Uterus (tissue), 3 donors: ENCODE measurements at regions not wholly inside any gene's neighbourhood (a gene's known extent, or its start where the extent isn't known, plus 50 kb on each side); places are given as distances from the start of the nearest gene placed in this dataset.
"Not testable (repeated sequence)": the region's sequence is repeated elsewhere in the genome, so short reads cannot be mapped to it uniquely, and the experiment has no call there.

Experiments used
- DNase-seq, 2 donors: peaks; one replicate each; pipeline ENCODE4 v3.0.0-alpha.2; 2019 to 2020
- H3K27ac ChIP-seq, 2 donors: fragments of 200-600 bp; sonication (generic); 1 replicate in 1 of 2; 2 replicates in 1 of 2; pipeline ENCODE4 v1.5.1; 2016 to 2018
- H3K27me3 ChIP-seq, 2 donors: fragments of 200-600 bp; sonication (generic); one replicate each; pipeline ENCODE4 v1.5.1; 2018 to 2019; ENCODE audit warnings: control low read depth in 1 of 2
- H3K36me3 ChIP-seq, 2 donors: fragments of 200-600 bp; sonication (generic); one replicate each; pipeline ENCODE4 v1.5.1; 2019; ENCODE audit warnings: control low read depth in 1 of 2
- H3K4me1 ChIP-seq, 2 donors: fragments of 200-600 bp; sonication (generic); one replicate each; pipeline ENCODE4 v1.5.1; 2018 to 2019; ENCODE audit warnings: control low read depth in 1 of 2
- H3K4me3 ChIP-seq, 2 donors: fragments of 200-600 bp; sonication (generic); 1 replicate in 1 of 2; 2 replicates in 1 of 2; pipeline ENCODE4 v1.5.1; 2018 to 2019; ENCODE audit warnings: mild to moderate bottlenecking in 1 of 2
- H3K9me3 ChIP-seq, 2 donors: fragments of 200-600 bp; sonication (generic); one replicate each; pipeline ENCODE4 v1.5.1; 2019; ENCODE audit warnings: control low read depth in 1 of 2
- POLR2A ChIP-seq, 2 donors: fragments of 450-650 bp; IDR thresholded peaks; one replicate each; pipeline ENCODE4 v1.6.1; 2016; ENCODE audit warnings: antibody characterized with exemption in 2 of 2, mild to moderate bottlenecking in 1 of 2, moderate library complexity in 1 of 2
- intact Hi-C: fragments of 100-400 bp; cut with DNase I; formaldehyde crosslinking; loops from one replicate; pipeline ENCODE4 v1.15.1; 2023; ENCODE audit warnings: low total_unique reads
- TF ChIP-seq, protein P1 (sequence below), 4 experiments: fragments of 200-600 bp in 2 of 4; fragments of 450-650 bp in 2 of 4; sonication (generic) in 2 of 4; IDR thresholded peaks; one replicate each; pipeline ENCODE4 v1.5.1; 2016 to 2019; ENCODE audit warnings: antibody characterized with exemption in 4 of 4, mild to moderate bottlenecking in 2 of 4, moderate library complexity in 1 of 4
- donor health status: DM: yes; HTN: yes; CAD: no.

DNA sequence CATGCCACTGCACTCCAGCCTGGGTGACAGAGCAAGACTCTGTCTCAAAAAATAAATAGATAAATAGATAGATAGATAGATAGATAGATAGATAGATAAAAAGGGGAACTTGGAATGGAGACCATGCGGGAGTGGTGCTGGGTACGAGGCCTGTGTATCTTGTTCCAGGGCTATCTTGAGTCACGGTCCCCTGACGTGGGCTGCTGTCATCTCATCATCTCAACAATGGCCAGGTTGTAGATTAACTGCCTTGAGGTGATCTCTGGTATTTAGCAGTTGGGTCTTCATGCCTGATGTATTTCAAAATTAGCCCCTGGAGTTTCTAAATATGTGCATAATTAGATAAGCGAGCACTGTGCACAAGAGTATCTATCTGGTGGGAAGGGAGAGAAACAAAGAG is 212.1 kb downstream of the CDRT15L2 start:
- no peaks in the 10 kb centered on the region for H3K9me3 ChIP-seq
- H3K4me3 ChIP-seq, result no peak overlapping the region
- no peaks in the 10 kb centered on the region for H3K36me3 ChIP-seq
- DNase-seq, result no peak
- H3K27ac ChIP-seq, result no peak overlapping the region
- no peaks in the 10 kb centered on the region for H3K4me1 ChIP-seq
- TF ChIP-seq, protein P1, sequence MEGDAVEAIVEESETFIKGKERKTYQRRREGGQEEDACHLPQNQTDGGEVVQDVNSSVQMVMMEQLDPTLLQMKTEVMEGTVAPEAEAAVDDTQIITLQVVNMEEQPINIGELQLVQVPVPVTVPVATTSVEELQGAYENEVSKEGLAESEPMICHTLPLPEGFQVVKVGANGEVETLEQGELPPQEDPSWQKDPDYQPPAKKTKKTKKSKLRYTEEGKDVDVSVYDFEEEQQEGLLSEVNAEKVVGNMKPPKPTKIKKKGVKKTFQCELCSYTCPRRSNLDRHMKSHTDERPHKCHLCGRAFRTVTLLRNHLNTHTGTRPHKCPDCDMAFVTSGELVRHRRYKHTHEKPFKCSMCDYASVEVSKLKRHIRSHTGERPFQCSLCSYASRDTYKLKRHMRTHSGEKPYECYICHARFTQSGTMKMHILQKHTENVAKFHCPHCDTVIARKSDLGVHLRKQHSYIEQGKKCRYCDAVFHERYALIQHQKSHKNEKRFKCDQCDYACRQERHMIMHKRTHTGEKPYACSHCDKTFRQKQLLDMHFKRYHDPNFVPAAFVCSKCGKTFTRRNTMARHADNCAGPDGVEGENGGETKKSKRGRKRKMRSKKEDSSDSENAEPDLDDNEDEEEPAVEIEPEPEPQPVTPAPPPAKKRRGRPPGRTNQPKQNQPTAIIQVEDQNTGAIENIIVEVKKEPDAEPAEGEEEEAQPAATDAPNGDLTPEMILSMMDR (IDR thresholded peaks at IDR 0.05), result no peak
- no peak for TF ChIP-seq POLR2A (IDR thresholded peaks at IDR 0.05)
- H3K27me3 ChIP-seq, result no peaks in the 10 kb centered on the region
- intact Hi-C loops, result no loop called here

- H3K4me1 ChIP-seq, H3K27me3 ChIP-seq, H3K36me3 ChIP-seq, intact Hi-C loops, H3K9me3 ChIP-seq, H3K4me3 ChIP-seq, DNase-seq, H3K27ac ChIP-seq: not testable (repeated sequence)
These were observed 215.0 kb downstream of the CDRT15L2 start for GRCh38 chr17:20794532-20794931.

DNA sequence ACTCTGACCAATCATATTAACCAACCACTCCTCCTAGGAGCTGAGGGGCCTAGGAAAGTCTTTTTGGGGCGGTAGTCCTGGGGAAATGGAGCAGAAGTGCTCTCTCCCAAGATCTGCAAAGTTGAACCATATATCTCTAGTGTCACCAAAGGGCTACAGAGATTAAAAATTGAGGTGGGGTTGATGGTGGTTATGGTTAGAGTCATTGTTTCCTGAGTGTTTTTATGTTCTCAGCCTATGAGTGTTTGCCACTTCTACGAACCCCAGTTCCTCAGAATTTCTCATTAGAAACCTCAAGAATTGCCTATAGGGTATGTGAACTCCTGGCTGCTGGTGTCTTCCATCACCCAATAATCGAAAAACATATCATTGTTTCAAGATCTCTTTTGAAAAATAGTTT is 217.8 kb downstream of the CDRT15L2 start:
- intact Hi-C loops, result no loop called here

GRCh38 chr17:20800146-20800545 is 220.6 kb downstream of the CDRT15L2 start:
- no peak for DNase-seq
- Histone ChIP-seq H3K27ac (no peak overlapping the region), H3K9me3 (no peaks in the 10 kb centered on the region), H3K4me3 (no peak overlapping the region), H3K4me1 (no peaks in the 10 kb centered on the region), H3K27me3 (no peaks in the 10 kb centered on the region), H3K36me3 (no peaks in the 10 kb centered on the region)
- intact Hi-C loops, result no loop called here
- TF ChIP-seq, protein P1 (IDR thresholded peaks at IDR 0.05), result no peak
- no peak for TF ChIP-seq POLR2A (IDR thresholded peaks at IDR 0.05)

More for the DNA sequence above, 217.8 kb downstream of the CDRT15L2 start:
- no peaks in the 10 kb centered on the region for H3K9me3 ChIP-seq
- no peak overlapping the region for H3K4me3 ChIP-seq
- H3K27me3 ChIP-seq, result no peaks in the 10 kb centered on the region
- H3K36me3 ChIP-seq, result no peaks in the 10 kb centered on the region
- no peak overlapping the region for H3K27ac ChIP-seq
- no peak for DNase-seq
- H3K4me1 ChIP-seq, result no peaks in the 10 kb centered on the region
- no peak for TF ChIP-seq POLR2A (IDR thresholded peaks at IDR 0.05)
- TF ChIP-seq, protein P1 (IDR thresholded peaks at IDR 0.05), result no peak

- no peak for TF ChIP-seq POLR2A (IDR thresholded peaks at IDR 0.05)
- TF ChIP-seq, protein P1 (IDR thresholded peaks at IDR 0.05), result no peak
- DNase-seq, result no peak
- H3K9me3 ChIP-seq, result no peaks in the 10 kb centered on the region
- no peak overlapping the region for H3K27ac ChIP-seq
- H3K27me3 ChIP-seq, result no peaks in the 10 kb centered on the region
- H3K4me3 ChIP-seq, result no peak overlapping the region
- intact Hi-C loops, result no loop called here
- no peaks in the 10 kb centered on the region for H3K36me3 ChIP-seq
- no peaks in the 10 kb centered on the region for H3K4me1 ChIP-seq
These were observed 226.2 kb downstream of the CDRT15L2 start for GRCh38 chr17:20805751-20806150.

DNA sequence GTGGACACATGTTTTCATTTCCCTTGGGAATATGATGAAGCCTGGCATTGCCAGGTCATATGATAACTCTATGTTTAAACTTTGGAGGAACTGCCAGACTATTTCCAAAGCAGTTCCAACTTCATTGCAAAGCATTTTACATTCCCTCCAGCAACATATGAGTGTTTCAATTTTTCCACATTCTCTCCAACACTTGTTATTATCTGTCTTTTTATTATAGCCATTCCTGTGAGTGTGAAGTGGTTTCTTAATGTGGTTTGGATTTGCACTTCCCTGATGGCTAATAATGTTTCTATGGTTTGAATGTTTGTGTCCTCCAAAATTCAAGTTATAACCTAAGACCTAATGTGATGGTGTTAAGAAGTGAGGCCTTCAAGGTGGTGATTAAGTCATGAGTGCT is 228.0 kb downstream of the CDRT15L2 start:
- DNase-seq, H3K4me3 ChIP-seq, H3K4me1 ChIP-seq, H3K27ac ChIP-seq, H3K27me3 ChIP-seq, intact Hi-C loops, H3K36me3 ChIP-seq, H3K9me3 ChIP-seq: not testable (repeated sequence)

DNA sequence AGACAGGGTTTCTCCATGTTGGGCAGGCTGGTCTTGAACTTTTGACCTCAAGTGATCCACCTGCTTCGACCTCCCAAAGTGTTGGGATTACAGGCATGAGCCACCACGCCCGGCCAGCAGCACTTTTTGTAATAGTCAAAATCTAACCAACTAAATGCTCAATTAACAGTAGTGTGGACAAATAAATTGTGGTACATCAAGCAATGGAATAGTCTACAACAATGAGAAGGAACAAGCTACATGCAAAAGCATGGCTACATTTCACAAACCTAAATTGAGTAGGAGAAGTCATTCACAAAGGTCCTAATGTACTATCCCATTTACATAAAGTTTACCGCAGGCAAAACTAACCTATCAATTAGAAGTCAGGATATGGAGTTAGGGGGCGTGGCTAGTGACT is 227.4 kb downstream of the USP22 start:
- H3K27me3 ChIP-seq, H3K9me3 ChIP-seq, intact Hi-C loops, DNase-seq, H3K27ac ChIP-seq, H3K36me3 ChIP-seq, H3K4me3 ChIP-seq, H3K4me1 ChIP-seq: not testable (repeated sequence)
